GM18511 (cell line): ENCODE measurements at regions not wholly inside any gene's neighbourhood (a gene's known extent, or its start where the extent isn't known, plus 50 kb on each side); places are given as distances from the start of the nearest gene placed in this dataset.

Experiments
- ATAC-seq: cut with Tn5 transposase; IDR thresholded peaks from one replicate; pipeline ENCODE4 v1.9.1; 2021; ENCODE audit warnings: mild to moderate bottlenecking, moderate library complexity; ENCODE audit not compliant: unreplicated experiment

- no peak for ATAC-seq
These were observed 783.6 kb downstream of the UQCRFS1 start for GRCh38 chr19:28429356-28429755.

GRCh38 chr19:28428663-28429348 lies 784.1 kb downstream of the UQCRFS1 start:
- no peak for ATAC-seq

- no peak for ATAC-seq
These were observed 785.4 kb downstream of the UQCRFS1 start for GRCh38 chr19:28427376-28428083.

GRCh38 chr19:28426730-28427225 lies 786.2 kb downstream of the UQCRFS1 start:
- ATAC-seq: no peak

GRCh38 chr19:28426110-28426729 lies 786.7 kb downstream of the UQCRFS1 start:
- ATAC-seq: no peak

GRCh38 chr19:28425046-28425931 lies 787.7 kb downstream of the UQCRFS1 start:
- ATAC-seq: no peak

GRCh38 chr19:28424662-28425045 lies 788.3 kb downstream of the UQCRFS1 start:
- no peak for ATAC-seq

- no peak for ATAC-seq
These were observed 788.9 kb downstream of the UQCRFS1 start for GRCh38 chr19:28424077-28424476.

GRCh38 chr19:28422791-28423650 lies 789.9 kb downstream of the UQCRFS1 start:
- ATAC-seq: no peak

GRCh38 chr19:28422046-28422445 lies 790.9 kb downstream of the UQCRFS1 start:
- no peak for ATAC-seq

GRCh38 chr19:28420811-28421550 lies 792.0 kb downstream of the UQCRFS1 start:
- no peak for ATAC-seq

GRCh38 chr19:28419312-28419711 lies 793.6 kb downstream of the UQCRFS1 start:
- no peak for ATAC-seq

- no peak for ATAC-seq
These were observed 795.6 kb downstream of the UQCRFS1 start for GRCh38 chr19:28417361-28417760.

- ATAC-seq: no peak
These were observed 796.7 kb downstream of the UQCRFS1 start for GRCh38 chr19:28416245-28416644.

GRCh38 chr19:28414748-28415147 lies 798.2 kb downstream of the UQCRFS1 start:
- no peak for ATAC-seq

GRCh38 chr19:28409859-28410258 lies 803.1 kb downstream of the UQCRFS1 start:
- no peak for ATAC-seq

GRCh38 chr19:28406966-28407365 lies 806.0 kb downstream of the UQCRFS1 start:
- ATAC-seq: no peak

GRCh38 chr19:28405346-28405742 lies 807.6 kb downstream of the UQCRFS1 start:
- no peak for ATAC-seq

GRCh38 chr19:28404472-28404871 lies 808.5 kb downstream of the UQCRFS1 start:
- no peak for ATAC-seq
